Brain microvascular endothelial cell (primary cell): ENCODE measurements at regions not wholly inside any gene's neighbourhood (a gene's known extent, or its start where the extent isn't known, plus 50 kb on each side); places are given as distances from the start of the nearest gene placed in this dataset.
"Not testable (repeated sequence)": the region's sequence is repeated elsewhere in the genome, so short reads cannot be mapped to it uniquely, and the experiment has no call there.

ENCODE experiments used
- DNase-seq: peaks from one replicate; pipeline ENCODE4 v3.0.0-alpha.2; 2020
- H3K27ac ChIP-seq: fragments of 250-450 bp; sonication (Bioruptor Pico); 2 replicates; pipeline ENCODE4 v1.5.1; 2020; ENCODE audit warnings: mild to moderate bottlenecking, moderate library complexity
- H3K27me3 ChIP-seq: fragments of 250-450 bp; sonication (Bioruptor Pico); replicated peaks from 2 replicates; pipeline ENCODE4 v1.5.1; 2020; ENCODE audit warnings: mild to moderate bottlenecking
- H3K36me3 ChIP-seq: fragments of 250-450 bp; sonication (Bioruptor Pico); replicated peaks from 2 replicates; pipeline ENCODE4 v1.5.1; 2020; ENCODE audit warnings: mild to moderate bottlenecking
- H3K4me3 ChIP-seq: 2 replicates; pipeline ENCODE4 v1.5.1; 2011; ENCODE audit warnings: low read depth, mild to moderate bottlenecking, control low read depth, low read length, moderate library complexity
- CTCF ChIP-seq: IDR thresholded peaks from 2 replicates; pipeline ENCODE4 v1.5.1; 2011; ENCODE audit warnings: low read depth, mild to moderate bottlenecking, moderate library complexity, low read length, control low read depth, inconsistent platforms; ENCODE audit errors: missing control alignments
- in situ Hi-C: cut with HindIII; loops from 2 replicates; pipeline ENCODE4 v1.10.0; 2017; ENCODE audit warnings: low sequenced_read_pairs, low pct_ligation_motif_present

DNA sequence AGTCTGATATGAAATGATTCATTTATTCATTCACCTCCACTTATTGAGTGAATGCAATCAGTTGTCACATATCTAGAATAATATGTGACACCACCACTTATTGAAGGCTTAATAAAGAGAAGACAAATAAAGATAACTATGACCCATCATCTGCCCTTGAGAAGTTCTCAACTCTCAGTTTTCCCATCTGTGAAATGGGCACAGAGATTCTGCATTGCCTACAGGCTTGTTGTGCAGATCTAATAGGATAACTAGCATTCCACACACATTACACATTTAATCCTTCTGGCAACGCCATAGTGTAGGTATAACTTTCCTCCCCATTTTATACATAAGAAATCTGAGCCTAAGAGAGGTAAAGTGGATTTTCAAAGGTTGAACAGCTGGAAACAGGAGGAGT lies 84.2 kb upstream of the FICD start:
- TF ChIP-seq CTCF = no peak
- DNase-seq = no peak
- H3K27me3 ChIP-seq = no peaks in the 10 kb centered on the region
- H3K27ac ChIP-seq = no peak overlapping the region
- H3K4me3 ChIP-seq = no peak overlapping the region
- no peaks in the 10 kb centered on the region for H3K36me3 ChIP-seq
- in situ Hi-C loops = no loop called here

GRCh38 chr12:108430245-108430644 lies 84.8 kb upstream of the FICD start:
- Histone ChIP-seq H3K36me3 (no peaks in the 10 kb centered on the region), H3K4me3 (no peak overlapping the region), H3K27me3 (no peaks in the 10 kb centered on the region), H3K27ac (no peak overlapping the region)
- in situ Hi-C loops = no loop called here
- no peak for DNase-seq
- TF ChIP-seq CTCF = no peak

DNA sequence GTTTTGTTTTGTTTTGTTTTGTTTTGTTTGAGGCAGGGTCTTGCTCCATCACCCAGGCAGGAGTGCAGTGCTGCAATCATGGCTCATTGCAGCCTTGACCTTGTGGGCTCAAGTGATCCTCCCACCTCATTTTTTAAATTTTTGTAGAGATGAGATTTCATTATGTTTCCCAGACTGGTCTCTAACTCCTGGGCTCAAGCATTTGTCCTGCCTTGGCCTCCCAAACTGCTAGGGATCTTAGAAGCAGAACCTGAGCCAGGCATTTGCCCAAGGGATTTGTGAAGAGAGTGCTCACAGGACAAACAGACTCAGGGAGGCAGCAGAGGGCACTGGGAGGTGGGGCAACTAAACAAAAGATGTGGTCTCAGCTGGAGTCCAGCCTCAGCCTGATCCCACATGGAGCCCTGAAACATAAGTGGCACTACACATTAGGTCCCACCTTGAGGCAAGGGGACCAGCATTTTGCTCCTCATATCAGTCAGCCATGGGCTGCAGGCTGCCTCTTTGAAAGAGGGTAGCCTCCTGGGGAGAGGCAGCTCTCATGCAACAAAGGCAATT lies 86.2 kb upstream of the CMKLR1 start:
- Histone ChIP-seq H3K27ac (no peak overlapping the region), H3K36me3 (no peaks in the 10 kb centered on the region), H3K27me3 (no peaks in the 10 kb centered on the region), H3K4me3 (no peak overlapping the region)
- TF ChIP-seq CTCF = no peak
- in situ Hi-C loops = no loop called here
- DNase-seq = no peak

DNA sequence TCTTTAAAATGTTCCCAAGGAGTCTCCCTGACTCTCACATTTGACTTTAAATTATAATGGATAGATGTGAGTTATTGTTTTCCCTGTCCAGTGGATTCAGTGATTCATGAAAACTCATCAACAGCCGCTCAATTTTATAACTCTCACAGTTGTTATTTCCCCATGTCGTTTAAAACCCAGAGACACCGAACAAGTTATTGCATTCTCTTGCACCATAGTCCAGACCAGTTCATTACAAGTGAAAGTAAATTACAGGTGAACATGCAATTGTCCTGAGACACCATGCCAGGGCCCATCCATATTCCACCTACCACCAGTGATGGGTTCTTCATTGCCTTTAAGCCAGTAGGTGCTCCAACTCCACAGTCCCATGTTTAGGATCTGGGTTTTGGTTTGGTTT lies 85.7 kb upstream of the CMKLR1 start:
- in situ Hi-C loops = no loop called here
- DNase-seq = no peak
- no peak for TF ChIP-seq CTCF
- no peak overlapping the region for H3K27ac ChIP-seq
- no peaks in the 10 kb centered on the region for H3K27me3 ChIP-seq
- no peak overlapping the region for H3K4me3 ChIP-seq
- no peaks in the 10 kb centered on the region for H3K36me3 ChIP-seq

GRCh38 chr12:108424026-108424425 lies 84.9 kb upstream of the CMKLR1 start:
- TF ChIP-seq CTCF = no peak
- Histone ChIP-seq H3K27ac (no peak overlapping the region), H3K4me3 (no peak overlapping the region), H3K27me3 (no peaks in the 10 kb centered on the region), H3K36me3 (no peaks in the 10 kb centered on the region)
- in situ Hi-C loops = no loop called here
- DNase-seq = no peak

GRCh38 chr12:108423486-108423885 lies 84.4 kb upstream of the CMKLR1 start:
- no peak for DNase-seq
- in situ Hi-C loops = no loop called here

GRCh38 chr12:108421082-108421481 lies 82.0 kb upstream of the CMKLR1 start:
- in situ Hi-C loops = not testable (repeated sequence)

More at GRCh38 chr12:108423486-108423885, 84.4 kb upstream of the CMKLR1 start:
- TF ChIP-seq CTCF = no peak
- no peak overlapping the region for H3K27ac ChIP-seq
- no peaks in the 10 kb centered on the region for H3K27me3 ChIP-seq
- no peaks in the 10 kb centered on the region for H3K36me3 ChIP-seq
- no peak overlapping the region for H3K4me3 ChIP-seq

GRCh38 chr12:108420421-108420820 lies 81.3 kb upstream of the CMKLR1 start:
- in situ Hi-C loops, H3K27me3 ChIP-seq, DNase-seq, H3K27ac ChIP-seq, H3K36me3 ChIP-seq, H3K4me3 ChIP-seq: not testable (repeated sequence)

More at GRCh38 chr12:108421082-108421481, 82.0 kb upstream of the CMKLR1 start:
- H3K36me3 ChIP-seq, H3K27me3 ChIP-seq, DNase-seq, H3K27ac ChIP-seq, H3K4me3 ChIP-seq: not testable (repeated sequence)
